ENCODE measurements at regions not wholly inside any gene's neighbourhood (a gene's known extent, or its start where the extent isn't known, plus 50 kb on each side); places are given as distances from the start of the nearest gene placed in this dataset.

DNA sequence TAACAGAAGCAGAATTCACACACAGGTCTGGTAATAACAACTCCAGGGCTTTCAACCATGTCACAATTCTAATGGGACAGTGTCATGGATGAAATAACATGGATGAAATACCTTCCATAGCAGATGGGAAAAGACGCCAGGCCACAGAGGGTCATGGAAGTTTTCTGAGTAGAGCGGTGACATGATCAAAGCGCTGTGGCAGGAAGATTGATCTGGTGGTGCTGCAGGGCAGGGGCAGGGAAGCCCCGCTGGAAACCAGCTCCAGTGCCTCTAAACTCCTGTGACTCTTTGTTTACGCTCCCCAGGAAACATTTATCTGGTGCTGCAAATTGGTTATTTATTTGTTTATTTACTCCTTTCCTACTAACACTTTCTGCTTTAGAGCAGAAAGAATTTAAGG is 108.3 kb upstream of the HMGA2 start:
- TF ChIP-seq POLR2AphosphoS5 (IDR thresholded peaks at IDR 0.05): no peak
- TF ChIP-seq, protein P1, sequence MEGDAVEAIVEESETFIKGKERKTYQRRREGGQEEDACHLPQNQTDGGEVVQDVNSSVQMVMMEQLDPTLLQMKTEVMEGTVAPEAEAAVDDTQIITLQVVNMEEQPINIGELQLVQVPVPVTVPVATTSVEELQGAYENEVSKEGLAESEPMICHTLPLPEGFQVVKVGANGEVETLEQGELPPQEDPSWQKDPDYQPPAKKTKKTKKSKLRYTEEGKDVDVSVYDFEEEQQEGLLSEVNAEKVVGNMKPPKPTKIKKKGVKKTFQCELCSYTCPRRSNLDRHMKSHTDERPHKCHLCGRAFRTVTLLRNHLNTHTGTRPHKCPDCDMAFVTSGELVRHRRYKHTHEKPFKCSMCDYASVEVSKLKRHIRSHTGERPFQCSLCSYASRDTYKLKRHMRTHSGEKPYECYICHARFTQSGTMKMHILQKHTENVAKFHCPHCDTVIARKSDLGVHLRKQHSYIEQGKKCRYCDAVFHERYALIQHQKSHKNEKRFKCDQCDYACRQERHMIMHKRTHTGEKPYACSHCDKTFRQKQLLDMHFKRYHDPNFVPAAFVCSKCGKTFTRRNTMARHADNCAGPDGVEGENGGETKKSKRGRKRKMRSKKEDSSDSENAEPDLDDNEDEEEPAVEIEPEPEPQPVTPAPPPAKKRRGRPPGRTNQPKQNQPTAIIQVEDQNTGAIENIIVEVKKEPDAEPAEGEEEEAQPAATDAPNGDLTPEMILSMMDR (IDR thresholded peaks at IDR 0.05): no peak
- TF ChIP-seq POLR2A (IDR thresholded peaks at IDR 0.05; ENCODE audit: low read depth): no peak
